Neural cell (in vitro differentiated cells): ENCODE measurements at regions not wholly inside any gene's neighbourhood (a gene's known extent, or its start where the extent isn't known, plus 50 kb on each side); places are given as distances from the start of the nearest gene placed in this dataset.

ENCODE experiments used
- CTCF ChIP-seq: fragments of 450-650 bp; IDR thresholded peaks from 2 replicates; pipeline ENCODE4 v1.5.1; 2014; ENCODE audit warnings: antibody characterized with exemption, mild to moderate bottlenecking, moderate library complexity; ENCODE audit not compliant: poor library complexity, severe bottlenecking
- EP300 ChIP-seq: fragments of 450-650 bp; conservative IDR thresholded peaks from 2 replicates; pipeline ENCODE4 v1.6.1; 2014; ENCODE audit warnings: antibody characterized with exemption, mild to moderate bottlenecking, moderate library complexity; ENCODE audit not compliant: poor library complexity, severe bottlenecking
- EZH2 ChIP-seq: fragments of 200-600, 300-800 bp; shearing (Covaris generic), sonication (generic); IDR thresholded peaks from 2 replicates; pipeline ENCODE4 v1.6.1; 2014; ENCODE audit warnings: antibody characterized with exemption, low read length, borderline replicate concordance, mild to moderate bottlenecking; ENCODE audit not compliant: insufficient read depth, poor library complexity, severe bottlenecking
- POLR2AphosphoS5 ChIP-seq: IDR thresholded peaks from 2 replicates; pipeline ENCODE4 v1.6.1; 2012
- RAD21 ChIP-seq: fragments of 450-650 bp; conservative IDR thresholded peaks from 2 replicates; pipeline ENCODE4 v1.6.1; 2014; ENCODE audit warnings: antibody characterized with exemption, mild to moderate bottlenecking, moderate library complexity
- REST ChIP-seq: IDR thresholded peaks from 2 replicates; pipeline ENCODE4 v1.6.1; 2012; ENCODE audit warnings: borderline replicate concordance
- SMC3 ChIP-seq: fragments of 450-650 bp; conservative IDR thresholded peaks from 2 replicates; pipeline ENCODE4 v1.6.1; 2014; ENCODE audit warnings: antibody characterized with exemption, mild to moderate bottlenecking, moderate library complexity; ENCODE audit not compliant: poor library complexity

GRCh38 chr2:176813156-176813555 is 399.4 kb upstream of the HNRNPA3 start:
- TF ChIP-seq CTCF = no peak
- TF ChIP-seq EP300 = no peak
- no peak for TF ChIP-seq EZH2
- no peak for TF ChIP-seq POLR2AphosphoS5
- no peak for TF ChIP-seq REST
- TF ChIP-seq SMC3 = no peak
- TF ChIP-seq RAD21 = no peak
